ENCODE measurements at regions not wholly inside any gene's neighbourhood (a gene's known extent, or its start where the extent isn't known, plus 50 kb on each side); places are given as distances from the start of the nearest gene placed in this dataset.
"Not testable (repeated sequence)": the region's sequence is repeated elsewhere in the genome, so short reads cannot be mapped to it uniquely, and the experiment has no call there.

DNA sequence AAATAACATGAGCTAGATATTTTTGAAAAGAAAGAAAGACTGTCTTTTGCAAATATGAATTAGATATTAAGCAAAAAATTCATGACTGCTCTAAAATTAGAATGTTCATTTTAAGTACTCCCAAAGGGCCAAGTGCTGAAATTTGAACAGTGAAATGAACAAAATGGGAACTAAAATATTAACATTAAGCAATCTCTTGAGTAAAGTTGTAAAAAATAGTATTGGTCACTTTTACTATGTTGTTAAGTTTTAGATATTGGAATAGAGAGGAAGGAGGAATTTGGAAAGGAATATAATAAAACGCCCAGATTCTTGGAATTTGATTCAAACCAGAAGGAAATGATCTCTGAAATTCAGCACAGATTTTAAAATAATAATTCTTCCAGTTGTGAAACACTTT is 125.9 kb upstream of the ANK2 start:
- DNase-seq (ENCODE audit: low spot score), result no peak
- intact Hi-C loops (cut with DNase I), result no loop called here

DNA sequence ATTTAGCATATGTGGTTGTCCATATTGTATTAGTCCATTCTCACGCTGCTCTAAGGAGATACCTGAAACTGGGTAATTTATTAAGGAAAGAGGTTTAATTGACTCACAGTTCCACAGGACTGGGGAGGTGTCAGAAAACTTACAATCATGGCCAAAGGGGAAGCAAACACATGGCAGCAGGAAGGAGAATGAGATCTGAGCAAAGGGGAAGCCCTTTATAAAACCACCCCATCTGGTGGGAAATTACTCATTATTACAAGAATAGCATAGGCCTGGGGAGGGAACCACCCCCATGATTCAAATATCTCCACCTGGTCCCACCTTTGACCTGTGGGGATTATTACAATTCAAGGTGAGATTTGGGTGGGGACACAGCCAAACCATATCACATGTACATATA is 122.6 kb upstream of the ANK2 start:
- intact Hi-C loops (cut with DNase I), result no loop called here
- DNase-seq (ENCODE audit: low spot score), result no peak

DNA sequence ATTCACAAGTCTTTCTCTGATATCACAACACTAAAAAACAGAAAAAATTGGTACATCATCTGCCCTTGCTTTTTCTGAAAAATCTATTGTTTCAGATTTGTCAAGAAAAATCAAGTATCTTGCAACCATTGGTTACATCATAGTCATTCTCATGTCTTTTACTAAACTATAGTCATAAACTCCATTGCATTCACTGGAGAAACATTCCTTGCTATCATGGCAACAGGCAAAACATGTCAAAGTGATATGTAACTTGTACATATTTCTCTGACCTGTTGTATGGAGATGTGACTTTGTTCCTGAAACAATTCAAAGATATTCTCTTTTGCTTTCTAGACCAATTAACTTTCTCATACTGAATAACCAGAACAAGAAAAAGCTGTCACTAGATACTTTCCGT is 121.9 kb upstream of the ANK2 start:
- intact Hi-C loops (cut with DNase I), result no loop called here
- DNase-seq (ENCODE audit: low spot score), result no peak

DNA sequence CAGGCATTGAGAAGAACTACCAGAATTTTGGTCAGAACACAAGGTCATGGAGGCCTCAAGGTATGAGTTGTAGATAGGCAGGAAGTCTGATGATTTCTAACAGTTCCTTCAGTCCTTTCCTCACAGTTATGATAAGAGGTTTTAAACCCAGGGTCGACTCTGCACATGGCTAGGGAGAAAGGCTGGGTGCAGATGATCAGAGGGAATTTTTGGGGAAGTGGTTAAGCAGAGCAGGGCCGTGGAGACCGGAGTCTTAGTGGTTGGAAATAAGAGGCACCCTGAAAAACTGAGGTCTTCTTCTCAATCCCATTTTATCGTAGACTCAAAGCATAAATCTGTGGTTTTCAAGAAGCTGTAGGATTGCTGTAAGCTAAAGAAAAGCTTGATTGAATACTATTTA is 118.5 kb upstream of the ANK2 start:
- no peak for DNase-seq (ENCODE audit: low spot score)
- intact Hi-C loops (cut with DNase I), result no loop called here

DNA sequence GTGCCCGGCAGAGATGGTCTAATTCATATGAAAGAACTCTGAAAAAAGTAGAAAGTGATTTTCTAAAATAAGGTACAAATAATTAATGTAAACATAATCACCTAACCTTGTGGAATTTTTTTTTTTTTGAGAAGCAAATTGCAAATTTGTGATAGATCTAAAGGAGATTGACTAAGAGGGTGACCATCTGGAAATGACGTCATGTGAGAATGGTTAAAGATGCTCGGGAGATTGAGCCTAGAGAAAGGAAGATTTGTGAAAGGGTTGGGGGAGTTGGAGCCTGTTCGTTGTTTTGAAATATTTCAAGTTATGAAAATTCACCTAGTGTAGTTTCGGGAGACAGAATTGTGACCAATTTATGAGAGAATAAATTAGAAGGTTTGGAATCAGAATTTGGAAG is 115.7 kb upstream of the ANK2 start:
- intact Hi-C loops (cut with DNase I), result no loop called here
- DNase-seq (ENCODE audit: low spot score), result no peak

DNA sequence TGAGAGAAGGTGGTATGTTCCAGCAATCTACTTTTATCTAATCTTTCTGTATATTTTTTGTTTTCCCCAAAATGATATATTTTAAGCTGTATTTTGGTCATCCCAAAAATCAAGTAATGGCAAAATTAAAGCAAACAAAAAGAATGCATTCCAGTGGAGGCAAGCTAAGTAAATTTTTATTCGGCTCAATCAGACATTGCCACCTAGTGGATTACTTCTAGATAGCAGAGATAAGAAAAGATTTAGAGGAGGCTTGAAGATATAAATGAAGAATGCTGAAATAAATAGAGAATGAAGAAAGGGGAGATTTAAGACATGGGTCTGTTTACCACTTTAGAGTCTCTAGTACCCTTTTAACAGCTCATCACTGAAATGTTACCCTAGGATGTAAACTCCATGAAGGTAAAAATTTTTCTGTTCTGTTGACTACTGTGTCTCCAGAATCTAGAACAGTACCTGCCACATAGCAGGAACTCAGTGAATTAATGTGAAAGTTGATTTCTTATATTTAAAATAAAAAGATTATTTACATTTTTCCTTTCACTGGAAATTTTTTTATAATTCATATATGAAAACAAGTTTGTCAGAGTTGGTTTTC is 110.9 kb upstream of the ANK2 start:
- intact Hi-C loops (cut with DNase I), result loop anchor here (5.0 kb wide), 3 partner anchors 86 to 301 kb away; partner anchors contain the start of genes LARP7 and ZGRF1

DNA sequence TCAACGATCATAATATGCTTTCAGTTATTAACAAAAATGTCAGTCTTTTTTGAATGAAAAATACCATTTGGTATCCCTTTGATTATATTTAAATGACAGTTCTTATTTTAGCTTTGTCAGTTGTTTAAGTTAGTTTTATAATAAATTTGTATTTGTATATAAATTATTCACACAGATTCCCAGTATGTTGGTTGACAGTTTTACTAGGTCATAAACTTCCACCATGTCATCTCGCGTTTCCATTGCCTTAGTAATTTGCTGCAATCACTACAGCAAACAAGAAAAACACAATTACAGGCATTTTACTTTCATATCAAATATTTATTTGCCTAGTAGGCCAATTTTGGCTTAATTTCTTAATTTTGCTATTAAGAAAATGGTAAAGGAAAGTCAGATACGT is 109.6 kb upstream of the ANK2 start:
- DNase-seq (ENCODE audit: low spot score), result no peak
- intact Hi-C loops (cut with DNase I), result loop anchor here (5.0 kb wide), 3 partner anchors 88 to 303 kb away; partner anchors contain the start of genes LARP7 and ZGRF1

More for the DNA sequence above, 110.9 kb upstream of the ANK2 start:
- no peak for DNase-seq (ENCODE audit: low spot score)

DNA sequence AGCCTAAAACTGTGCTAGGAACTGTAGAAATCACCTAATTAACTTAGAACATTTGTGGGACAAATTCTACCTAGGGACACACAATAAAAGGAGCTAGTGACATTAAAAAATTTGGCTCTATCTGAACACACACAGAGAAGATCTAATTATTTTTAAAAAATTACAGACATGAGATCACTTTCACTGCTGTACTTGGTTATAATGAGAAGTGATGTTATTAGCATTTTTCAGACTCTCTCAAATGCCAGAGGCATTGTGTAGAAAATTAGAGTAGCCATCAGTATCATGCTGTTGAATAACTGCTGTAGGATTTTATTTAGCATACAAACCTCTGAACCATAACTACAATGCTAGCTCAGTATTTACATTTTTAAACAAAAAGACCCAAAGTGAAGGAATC is 109.1 kb upstream of the ANK2 start:
- intact Hi-C loops (cut with DNase I), result no loop called here
- DNase-seq (ENCODE audit: low spot score), result no peak

DNA sequence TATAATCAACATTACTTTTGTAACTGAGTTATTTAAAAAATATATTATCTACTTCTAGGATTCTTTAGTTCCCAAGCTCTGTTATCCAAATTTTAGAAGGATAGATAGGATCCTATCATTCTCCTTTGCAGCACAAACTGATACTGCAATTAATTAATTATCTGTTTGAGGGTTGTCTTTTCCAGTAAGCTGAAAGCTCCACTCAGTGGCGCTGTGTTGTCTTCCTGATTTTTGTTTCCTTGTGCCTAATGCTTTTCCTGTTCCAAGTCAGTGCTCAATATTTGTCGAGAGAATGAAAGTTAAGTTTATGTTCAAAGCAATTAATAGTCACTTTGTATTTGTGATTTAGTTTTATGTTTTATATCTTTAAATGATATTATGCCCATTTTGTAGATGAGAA is 107.4 kb upstream of the ANK2 start:
- intact Hi-C loops (cut with DNase I), result no loop called here
- DNase-seq (ENCODE audit: low spot score), result no peak

DNA sequence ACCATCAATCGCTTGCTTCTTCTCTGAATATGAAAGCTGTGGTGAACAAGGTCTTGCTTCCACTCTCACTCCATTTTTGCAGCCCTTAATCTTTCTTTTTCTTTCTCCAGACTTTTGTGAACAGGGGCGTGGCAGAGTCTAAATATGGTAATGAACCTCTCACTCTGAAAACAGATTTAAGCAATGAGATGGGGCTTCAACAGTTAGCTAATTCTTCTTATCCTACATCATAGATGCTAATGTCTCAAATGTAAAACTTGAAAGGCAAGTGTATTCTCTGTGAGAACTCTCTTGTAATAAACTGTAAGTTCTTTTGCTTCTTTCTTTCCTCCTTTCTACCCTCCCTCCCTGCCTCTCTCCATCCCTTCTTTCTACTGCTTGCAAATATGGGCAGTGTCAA is 106.5 kb upstream of the ANK2 start:
- DNase-seq (ENCODE audit: low spot score), result no peak
- intact Hi-C loops (cut with DNase I), result no loop called here

DNA sequence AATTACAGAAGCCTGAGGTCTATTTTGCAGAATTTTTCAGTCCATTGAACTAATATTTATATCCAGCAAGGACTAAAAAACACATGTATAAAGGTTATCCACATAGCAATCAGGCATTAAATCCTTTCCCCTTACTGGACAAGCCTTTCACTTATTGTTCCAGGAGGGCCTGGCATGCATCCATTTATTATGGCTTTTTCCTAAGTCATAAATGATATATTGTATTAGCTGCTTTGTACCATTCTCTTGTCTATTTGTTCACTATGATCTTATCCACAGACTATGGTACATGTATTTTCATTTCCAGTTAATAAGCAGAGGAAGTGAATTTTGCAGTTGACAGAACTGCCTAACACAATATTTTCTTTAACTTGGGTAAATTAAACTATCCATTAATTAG is 105.4 kb upstream of the ANK2 start:
- DNase-seq (ENCODE audit: low spot score), result no peak
- intact Hi-C loops (cut with DNase I), result no loop called here

DNA sequence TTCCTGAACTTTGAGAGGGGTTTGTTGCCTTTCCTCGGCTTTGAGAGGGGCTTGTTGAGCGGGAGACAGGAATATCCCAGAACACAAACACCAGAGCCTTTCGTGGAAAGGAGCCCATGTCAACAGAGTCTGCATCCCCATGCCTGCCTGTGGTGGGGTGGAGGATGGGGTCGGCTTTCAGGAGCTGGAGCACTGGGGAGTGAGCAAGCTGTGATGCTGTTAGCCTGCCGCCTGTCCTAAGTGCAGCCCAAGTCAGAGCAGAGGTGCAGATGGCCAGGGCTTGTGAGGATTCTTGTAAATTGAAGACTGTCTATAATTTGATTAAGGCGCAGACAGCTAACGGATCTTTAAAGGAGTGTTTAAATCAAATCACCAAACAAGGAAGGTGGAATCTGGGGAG is 103.3 kb upstream of the ANK2 start:
- DNase-seq (ENCODE audit: low spot score), result no peak
- intact Hi-C loops (cut with DNase I), result no loop called here

DNA sequence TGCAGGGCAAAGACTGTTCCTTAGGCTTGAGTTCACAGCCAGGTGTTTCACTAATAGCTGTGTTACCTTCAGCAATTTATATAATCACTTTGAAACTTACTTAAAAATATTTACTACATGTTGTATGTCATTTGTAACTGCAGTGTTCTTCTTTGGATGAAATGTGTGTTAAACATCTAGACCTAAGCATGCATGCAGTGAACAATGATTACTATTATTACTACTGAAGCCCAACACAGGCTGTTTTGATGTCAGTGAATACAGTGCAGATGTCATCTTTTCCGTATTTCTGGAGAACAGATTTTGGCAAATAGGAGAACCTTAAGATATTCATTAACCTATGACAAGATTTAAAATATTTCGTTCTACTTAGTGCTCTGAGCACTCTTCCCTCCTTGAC is 101.8 kb upstream of the ANK2 start:
- intact Hi-C loops (cut with DNase I), result no loop called here

DNA sequence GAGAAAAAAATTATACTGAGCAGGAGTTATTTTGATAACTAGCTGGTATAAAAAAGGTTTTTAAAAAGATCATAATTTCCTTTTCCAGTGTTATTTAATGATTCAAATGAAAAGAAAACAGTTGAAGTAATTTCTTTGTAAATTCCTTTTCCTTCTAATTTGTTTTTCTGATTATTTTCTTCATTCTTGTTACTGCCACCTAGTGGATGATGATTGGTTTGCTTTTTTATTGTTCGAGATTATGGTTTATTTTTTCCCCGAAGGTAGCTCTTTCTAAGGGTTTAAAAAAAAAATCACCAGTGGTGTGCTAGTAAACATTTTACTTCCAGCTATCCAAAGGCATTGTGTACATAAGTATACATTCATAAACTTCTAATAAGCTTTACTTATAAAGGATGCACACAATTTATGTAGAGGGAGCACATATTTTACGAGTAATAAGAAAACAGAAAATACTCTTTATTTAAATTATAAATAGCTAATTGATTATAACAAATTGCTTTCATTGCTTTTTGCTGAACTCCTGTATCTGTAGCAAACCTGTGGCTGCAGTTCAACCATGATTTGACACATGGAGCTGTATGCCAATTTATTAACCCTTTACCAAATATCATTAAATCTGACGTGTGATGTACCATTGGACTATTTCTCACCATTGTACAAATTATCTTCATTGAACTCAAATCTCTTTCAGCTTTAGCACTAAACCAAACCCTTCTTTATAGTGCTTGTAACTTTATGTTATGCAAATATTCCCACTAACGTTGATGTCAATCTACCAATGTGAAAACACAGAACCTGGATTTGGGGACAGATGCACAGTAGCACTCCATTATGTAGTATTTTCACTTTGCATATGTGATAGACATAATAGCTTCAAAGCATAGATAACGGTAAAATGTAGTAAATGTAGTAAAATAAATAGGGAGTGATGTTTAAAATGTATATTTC is 97.8 kb upstream of the ANK2 start:
- no peak for DNase-seq (ENCODE audit: low spot score)
- intact Hi-C loops (cut with DNase I), result no loop called here

More for the DNA sequence above, 101.8 kb upstream of the ANK2 start:
- no peak for DNase-seq (ENCODE audit: low spot score)

DNA sequence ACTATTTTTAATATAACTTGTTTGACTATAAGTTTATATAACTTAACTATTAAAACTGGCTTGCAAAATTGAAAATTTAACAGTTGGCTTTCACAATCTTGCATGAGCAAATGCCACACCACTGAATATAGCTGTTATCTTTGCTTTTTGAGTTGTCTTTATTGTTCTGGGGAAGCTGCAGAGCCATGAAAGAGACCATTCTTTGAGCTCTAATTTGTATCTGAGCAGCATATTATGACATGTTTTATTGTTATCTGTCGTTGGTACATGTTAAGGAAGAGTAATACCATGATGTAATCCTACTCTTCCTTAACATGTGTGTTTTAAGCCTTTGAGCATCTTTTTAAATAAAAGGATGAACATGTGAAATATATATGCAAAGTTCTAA is 97.1 kb upstream of the ANK2 start:
- intact Hi-C loops (cut with DNase I), result no loop called here
- no peak for DNase-seq (ENCODE audit: low spot score)

DNA sequence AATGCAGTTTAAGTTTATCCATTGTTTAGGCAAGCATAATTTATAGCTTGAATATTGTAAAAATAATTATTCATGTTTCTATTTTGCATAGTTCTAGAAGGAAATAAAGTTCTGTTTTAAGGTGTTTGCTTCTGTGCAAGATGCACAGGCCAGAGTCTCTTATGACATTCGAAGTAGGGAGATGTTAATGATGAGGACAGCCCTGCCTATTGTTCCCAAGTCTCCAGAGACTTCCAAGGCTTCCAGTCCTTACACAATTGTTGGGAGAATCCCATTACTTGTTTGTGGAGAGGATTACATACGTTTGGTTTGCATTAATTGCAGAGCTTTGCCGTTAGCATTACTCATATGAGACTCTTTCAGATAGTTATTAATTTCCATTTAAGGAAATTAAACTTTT is 96.2 kb upstream of the ANK2 start:
- DNase-seq (ENCODE audit: low spot score), result no peak
- intact Hi-C loops (cut with DNase I), result no loop called here

DNA sequence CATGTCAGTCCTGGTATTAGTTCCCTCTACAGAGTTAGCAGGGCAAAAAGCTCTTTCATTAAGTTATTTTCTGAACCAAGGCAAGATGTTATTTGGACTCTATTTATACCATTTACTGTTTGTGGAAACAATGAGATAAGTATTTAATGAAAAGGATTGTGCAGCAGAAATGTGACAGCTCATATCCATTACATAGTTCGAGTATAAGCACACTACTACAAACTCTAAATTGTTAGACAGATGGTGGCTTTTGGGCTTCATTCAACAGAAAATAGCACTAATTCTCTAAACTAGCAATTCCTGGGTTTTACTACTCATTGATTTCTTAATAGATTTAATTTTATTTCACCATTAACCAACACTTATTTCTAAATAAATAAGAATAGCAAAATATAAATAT is 95.2 kb upstream of the ANK2 start:
- intact Hi-C loops (cut with DNase I), result no loop called here

DNA sequence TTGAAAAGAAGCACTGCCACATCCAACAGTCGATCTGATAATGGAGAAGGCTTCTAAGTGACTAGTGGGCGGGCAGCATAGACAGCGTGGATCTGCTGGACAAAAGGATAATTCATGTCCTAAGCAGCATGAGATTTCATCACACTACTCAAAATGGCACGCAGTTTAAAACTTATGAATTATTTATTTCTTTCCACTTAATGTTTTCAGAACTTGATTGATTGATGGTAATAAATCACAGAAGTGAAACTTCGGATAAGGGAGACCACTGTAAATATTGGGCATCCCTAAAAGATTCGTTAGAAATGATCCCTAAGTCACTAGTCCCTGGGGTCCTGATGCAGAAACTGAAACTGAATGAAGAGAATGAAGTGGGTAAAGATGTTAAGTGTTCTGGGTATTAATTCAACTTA is 93.0 kb upstream of the ANK2 start:
- no peak for DNase-seq (ENCODE audit: low spot score)
- intact Hi-C loops (cut with DNase I), result no loop called here

More for the DNA sequence above, 95.2 kb upstream of the ANK2 start:
- DNase-seq (ENCODE audit: low spot score), result no peak

DNA sequence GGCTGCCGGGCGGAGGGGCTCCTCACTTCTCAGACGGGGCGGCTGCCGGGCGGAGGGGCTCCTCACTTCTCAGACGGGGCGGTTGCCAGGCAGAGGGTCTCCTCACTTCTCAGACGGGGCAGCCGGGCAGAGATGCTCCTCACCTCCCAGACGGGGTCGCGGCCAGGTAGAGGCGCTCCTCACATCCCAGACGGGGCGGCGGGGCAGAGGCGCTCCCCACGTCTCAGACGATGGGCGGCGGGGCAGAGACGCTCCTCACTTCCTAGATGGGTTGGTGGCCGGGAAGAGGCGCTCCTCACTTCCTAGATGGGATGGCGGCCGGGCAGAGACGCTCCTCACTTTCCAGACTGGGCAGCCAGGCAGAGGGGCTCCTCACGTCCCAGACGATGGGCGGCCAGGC is 91.7 kb upstream of the ANK2 start:
- intact Hi-C loops (cut with DNase I); DNase-seq (ENCODE audit: low spot score): not testable (repeated sequence)

DNA sequence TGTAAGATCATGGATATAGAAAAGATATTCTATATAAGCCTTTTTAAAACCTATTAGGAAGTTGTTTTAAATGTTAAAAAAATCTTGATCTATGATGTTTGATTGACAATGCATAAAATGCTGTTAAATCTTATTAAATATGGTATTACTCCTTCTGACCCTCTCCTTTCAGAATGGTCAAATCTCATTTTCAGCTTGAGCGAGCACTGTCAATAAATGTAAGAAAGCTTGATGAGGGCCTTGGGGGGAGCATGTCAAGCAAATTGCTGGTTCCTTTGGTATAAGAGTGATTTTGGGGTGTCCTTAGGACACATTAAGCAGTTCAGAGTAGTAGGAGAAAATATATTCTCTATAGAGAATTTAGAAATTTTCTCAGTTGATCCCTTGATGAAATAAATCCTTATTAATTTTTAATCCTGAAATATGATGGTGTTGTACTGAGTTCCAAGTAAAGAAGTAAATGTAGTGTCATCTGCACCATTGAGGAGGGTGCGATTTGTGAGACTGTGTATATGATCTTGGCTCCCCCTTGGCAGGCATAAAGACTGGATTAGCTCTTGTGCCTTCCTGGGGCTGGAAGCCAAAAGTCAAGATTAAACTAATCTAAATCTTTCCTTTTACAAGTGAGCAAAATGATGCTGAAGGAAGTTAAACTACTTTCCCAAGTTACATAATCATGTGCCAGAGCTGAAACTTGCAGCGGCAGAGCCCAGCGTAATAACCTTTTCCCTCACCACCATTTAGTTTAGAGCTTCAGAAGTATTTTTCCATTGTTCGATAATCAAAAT is 82.6 kb upstream of the ANK2 start:
- intact Hi-C loops (cut with DNase I), result loop anchor here (10.0 kb wide), 1 partner anchor 128 kb away; no protein-coding TSS in a partner anchor
- DNase-seq (ENCODE audit: low spot score), result no peak
